CD8-positive, alpha-beta memory T cell (primary cell): ENCODE measurements at regions not wholly inside any gene's neighbourhood (a gene's known extent, or its start where the extent isn't known, plus 50 kb on each side); places are given as distances from the start of the nearest gene placed in this dataset.

ENCODE experiments used
- CTCF ChIA-PET: fragments of 350-600 bp; sonication (Branson Sonifier 250); formaldehyde crosslinking; loops from one replicate; lab custom pipeline; 2021; ENCODE audit warnings: antibody characterized with exemption; lab: Charles Lee
- POLR2A ChIA-PET: fragments of 350-600 bp; sonication (Branson Sonifier 250); formaldehyde crosslinking; loops from one replicate; lab custom pipeline; 2021; ENCODE audit warnings: antibody characterized with exemption; lab: Charles Lee
- DNase-seq, 5 donors: peaks; one replicate each; pipeline versions ENCODE4 v3.0.0 to v3.0.0-alpha.2; 2020 to 2022; ENCODE audit warnings: mixed read lengths in 1 of 5
- H3K27ac ChIP-seq: one replicate; pipeline ENCODE4 v1.7.0; 2013; ENCODE audit warnings: low read depth, mild to moderate bottlenecking, low read length, moderate library complexity
- H3K27me3 ChIP-seq: 2 replicates; pipeline ENCODE4 v1.7.0; 2013; ENCODE audit warnings: low read length, mild to moderate bottlenecking; ENCODE audit not compliant: insufficient read depth, poor library complexity, severe bottlenecking
- H3K36me3 ChIP-seq: 2 replicates; pipeline ENCODE4 v1.7.0; 2013; ENCODE audit warnings: mild to moderate bottlenecking, low read length, moderate library complexity; ENCODE audit not compliant: insufficient read depth
- H3K4me1 ChIP-seq: 2 replicates; pipeline ENCODE4 v1.7.0; 2013; ENCODE audit warnings: mild to moderate bottlenecking, low read length, moderate library complexity; ENCODE audit not compliant: insufficient read depth
- H3K4me3 ChIP-seq: 2 replicates; pipeline ENCODE4 v1.7.0; 2013; ENCODE audit warnings: mild to moderate bottlenecking, low read length
- H3K9me3 ChIP-seq: 2 replicates; pipeline ENCODE4 v1.7.0; 2013; ENCODE audit warnings: mild to moderate bottlenecking, low read length
- H3K27ac Mint-ChIP-seq, 8 donors: one replicate each; pipeline ENCODE4 v1.8.0; 2020 to 2021; ENCODE audit warnings: mixed read lengths in 8 of 8, mild to moderate bottlenecking in 6 of 8, inconsistent platforms in 3 of 8, moderate library complexity in 3 of 8
- H3K27me3 Mint-ChIP-seq, 2 donors: one replicate each; pipeline ENCODE4 v1.8.0; 2020 to 2021; ENCODE audit warnings: mixed read lengths in 2 of 2, mild to moderate bottlenecking in 1 of 2, moderate library complexity in 1 of 2
- H3K36me3 Mint-ChIP-seq, 3 donors: one replicate each; pipeline ENCODE4 v1.8.0; 2020 to 2021; ENCODE audit warnings: mixed read lengths in 3 of 3, inconsistent platforms in 1 of 3, mild to moderate bottlenecking in 1 of 3
- H3K4me1 Mint-ChIP-seq, 3 donors: one replicate each; pipeline ENCODE4 v1.8.0; 2020 to 2021; ENCODE audit warnings: mixed read lengths in 3 of 3, inconsistent platforms in 1 of 3, mild to moderate bottlenecking in 1 of 3
- H3K4me3 Mint-ChIP-seq, 7 donors: one replicate each; pipeline ENCODE4 v1.8.0; 2020 to 2021; ENCODE audit warnings: mixed read lengths in 7 of 7, mild to moderate bottlenecking in 6 of 7, moderate library complexity in 4 of 7, inconsistent platforms in 2 of 7
- H3K9me3 Mint-ChIP-seq, 5 donors: one replicate each; pipeline ENCODE4 v1.8.0; 2020 to 2022; ENCODE audit warnings: mixed read lengths in 5 of 5, mild to moderate bottlenecking in 3 of 5, moderate library complexity in 2 of 5, inconsistent platforms in 1 of 5

- Mint-ChIP-seq H3K4me3 (no peak overlapping the region), H3K4me1 (no peaks in the 10 kb centered on the region), H3K27ac (no peak overlapping the region), H3K27me3 (peaks cover 0 to 36% of the 10 kb centered on the region in 2 donors), H3K9me3 (peaks cover 0 to 11% (median 3%) of the 10 kb centered on the region in 5 donors), H3K36me3 (peaks cover 0 to 9% (median 2%) of the 10 kb centered on the region in 3 donors)
- Histone ChIP-seq H3K36me3 (no peaks in the 10 kb centered on the region), H3K27ac (no peak overlapping the region), H3K9me3 (no peaks in the 10 kb centered on the region), H3K27me3 (no peaks in the 10 kb centered on the region), H3K4me1 (no peaks in the 10 kb centered on the region), H3K4me3 (no peak overlapping the region)
- no peak for DNase-seq
- CTCF ChIA-PET: no interaction called here
- POLR2A ChIA-PET: no interaction called here
Measured at GRCh38 chr4:42733380-42733779, 76.5 kb upstream of the ATP8A1 start.

- peaks cover 0 to 11% (median 3%) of the 10 kb centered on the region in 5 donors for H3K9me3 Mint-ChIP-seq
- Histone ChIP-seq H3K27me3 (no peaks in the 10 kb centered on the region), H3K36me3 (no peaks in the 10 kb centered on the region), H3K9me3 (no peaks in the 10 kb centered on the region), H3K27ac (no peak overlapping the region), H3K4me3 (no peak overlapping the region), H3K4me1 (no peaks in the 10 kb centered on the region)
- CTCF ChIA-PET: no interaction called here
- H3K27me3 Mint-ChIP-seq: peaks cover 0 to 36% of the 10 kb centered on the region in 2 donors
- peaks cover 0 to 3% (median 2%) of the 10 kb centered on the region in 3 donors for H3K36me3 Mint-ChIP-seq
- H3K4me1 Mint-ChIP-seq: no peaks in the 10 kb centered on the region
- peak overlapping the region in 1 of 7 donors; percentile 7 for H3K4me3 Mint-ChIP-seq
- DNase-seq: no peak
- no peak overlapping the region for H3K27ac Mint-ChIP-seq
- POLR2A ChIA-PET: no interaction called here
Measured at GRCh38 chr4:42732776-42733175, 75.9 kb upstream of the ATP8A1 start.

GRCh38 chr4:42729505-42730237 is 72.8 kb upstream of the ATP8A1 start:
- Mint-ChIP-seq H3K27me3 (peaks cover 0 to 19% of the 10 kb centered on the region in 2 donors), H3K4me1 (no peaks in the 10 kb centered on the region), H3K27ac (no peak overlapping the region), H3K9me3 (peaks cover 0 to 9% (median 3%) of the 10 kb centered on the region in 5 donors), H3K36me3 (no peaks in the 10 kb centered on the region), H3K4me3 (no peak overlapping the region)
- Histone ChIP-seq H3K27me3 (no peaks in the 10 kb centered on the region), H3K36me3 (no peaks in the 10 kb centered on the region), H3K4me3 (no peak overlapping the region), H3K4me1 (no peaks in the 10 kb centered on the region), H3K9me3 (no peaks in the 10 kb centered on the region), H3K27ac (no peak overlapping the region)
- DNase-seq: no peak
- ChIA-PET CTCF (no interaction called here), POLR2A (no interaction called here)

- no peak for DNase-seq
- Mint-ChIP-seq H3K4me3 (no peak overlapping the region), H3K27me3 (peaks cover 0 to 6% of the 10 kb centered on the region in 2 donors), H3K36me3 (no peaks in the 10 kb centered on the region), H3K9me3 (peaks cover 0 to 8% (median 2%) of the 10 kb centered on the region in 5 donors), H3K4me1 (no peaks in the 10 kb centered on the region), H3K27ac (no peak overlapping the region)
- no peaks in the 10 kb centered on the region for H3K4me1 ChIP-seq
- CTCF ChIA-PET: no interaction called here
- H3K27me3 ChIP-seq: no peaks in the 10 kb centered on the region
- H3K27ac ChIP-seq: no peak overlapping the region
- H3K9me3 ChIP-seq: no peaks in the 10 kb centered on the region
- no peaks in the 10 kb centered on the region for H3K36me3 ChIP-seq
- POLR2A ChIA-PET: no interaction called here
- no peak overlapping the region for H3K4me3 ChIP-seq
Measured at GRCh38 chr4:42724451-42724850, 67.5 kb upstream of the ATP8A1 start.

DNA sequence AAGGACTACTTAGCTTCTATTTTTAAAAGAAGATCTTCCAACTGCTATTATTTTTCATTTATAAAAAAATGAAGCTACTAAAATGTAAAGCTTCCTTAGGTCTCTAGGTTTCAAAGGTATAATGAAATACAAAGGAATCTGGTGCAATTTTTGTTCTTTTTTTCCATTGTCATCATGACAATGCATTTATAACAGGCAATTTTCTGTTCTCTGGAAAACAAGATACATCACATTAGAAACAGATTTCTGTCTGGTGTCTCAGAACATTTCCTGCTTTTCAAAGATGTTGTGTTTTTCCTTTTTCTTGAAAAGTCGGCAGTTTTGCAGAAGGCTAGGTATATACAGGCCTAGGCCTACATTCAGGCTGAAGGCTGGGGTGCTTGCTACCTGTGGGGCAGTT is 63.6 kb upstream of the ATP8A1 start:
- Mint-ChIP-seq H3K36me3 (no peaks in the 10 kb centered on the region), H3K4me1 (peaks cover 0 to 6% (median 1%) of the 10 kb centered on the region in 3 donors), H3K4me3 (no peak overlapping the region), H3K27me3 (peaks cover 0 to 6% of the 10 kb centered on the region in 2 donors), H3K27ac (no peak overlapping the region), H3K9me3 (no peaks in the 10 kb centered on the region)
- CTCF ChIA-PET: no interaction called here
- no peak for DNase-seq
- Histone ChIP-seq H3K27ac (no peak overlapping the region), H3K9me3 (no peaks in the 10 kb centered on the region), H3K36me3 (no peaks in the 10 kb centered on the region), H3K4me3 (no peak overlapping the region), H3K4me1 (no peaks in the 10 kb centered on the region), H3K27me3 (no peaks in the 10 kb centered on the region)
- POLR2A ChIA-PET: no interaction called here

- Mint-ChIP-seq H3K27ac (no peak overlapping the region), H3K36me3 (no peaks in the 10 kb centered on the region), H3K27me3 (peaks cover 0 to 3% of the 10 kb centered on the region in 2 donors), H3K4me1 (peaks cover 0 to 6% (median 1%) of the 10 kb centered on the region in 3 donors), H3K9me3 (no peaks in the 10 kb centered on the region), H3K4me3 (no peak overlapping the region)
- H3K9me3 ChIP-seq: no peaks in the 10 kb centered on the region
- H3K4me1 ChIP-seq: no peaks in the 10 kb centered on the region
- no peak overlapping the region for H3K27ac ChIP-seq
- no peaks in the 10 kb centered on the region for H3K27me3 ChIP-seq
- no peak for DNase-seq
- CTCF ChIA-PET: no interaction called here
- H3K36me3 ChIP-seq: no peaks in the 10 kb centered on the region
- no peak overlapping the region for H3K4me3 ChIP-seq
- POLR2A ChIA-PET: no interaction called here
Measured at GRCh38 chr4:42719257-42719656, 62.4 kb upstream of the ATP8A1 start.

GRCh38 chr4:42718336-42718735 is 61.4 kb upstream of the ATP8A1 start:
- no peaks in the 10 kb centered on the region for H3K4me1 ChIP-seq
- no peak for DNase-seq
- Mint-ChIP-seq H3K9me3 (no peaks in the 10 kb centered on the region), H3K4me1 (peaks cover 0 to 6% (median 1%) of the 10 kb centered on the region in 3 donors), H3K27me3 (peaks cover 2 to 7% of the 10 kb centered on the region in 2 donors), H3K4me3 (no peak overlapping the region), H3K36me3 (no peaks in the 10 kb centered on the region), H3K27ac (no peak overlapping the region)
- no peak overlapping the region for H3K27ac ChIP-seq
- no peaks in the 10 kb centered on the region for H3K9me3 ChIP-seq
- ChIA-PET CTCF (interaction anchor here (1.0 kb wide), 1 partner anchor 147 kb away, joined by 3 read pairs; no protein-coding TSS in a partner anchor), POLR2A (no interaction called here)
- no peak overlapping the region for H3K4me3 ChIP-seq
- H3K27me3 ChIP-seq: no peaks in the 10 kb centered on the region
- no peaks in the 10 kb centered on the region for H3K36me3 ChIP-seq

DNA sequence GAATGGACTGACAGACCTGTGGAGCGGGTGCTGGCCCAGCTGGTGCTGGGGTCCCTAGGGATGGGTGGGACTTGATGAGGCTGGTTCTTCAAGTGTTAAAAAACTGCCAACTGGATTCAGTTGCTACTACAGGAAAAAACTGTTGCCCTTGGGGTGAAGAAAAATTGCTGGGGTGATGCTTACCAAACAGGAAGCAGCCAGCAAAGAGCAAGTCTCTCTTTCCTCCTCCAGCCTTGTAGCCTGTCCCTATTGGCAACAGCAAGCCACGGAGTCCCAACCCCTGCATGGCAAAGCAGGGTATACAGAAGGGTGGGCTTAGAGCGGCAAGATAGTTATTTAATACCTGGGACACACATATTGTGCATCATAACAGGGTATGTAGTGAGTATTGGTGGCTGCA is 60.1 kb upstream of the ATP8A1 start:
- peaks cover 5 to 13% of the 10 kb centered on the region in 2 donors for H3K27me3 Mint-ChIP-seq
- Histone ChIP-seq H3K4me1 (no peaks in the 10 kb centered on the region), H3K36me3 (no peaks in the 10 kb centered on the region), H3K27me3 (no peaks in the 10 kb centered on the region), H3K27ac (no peak overlapping the region), H3K4me3 (no peak overlapping the region), H3K9me3 (no peaks in the 10 kb centered on the region)
- peak overlapping the region in 1 of 7 donors; percentile 30 for H3K4me3 Mint-ChIP-seq
- ChIA-PET POLR2A (no interaction called here), CTCF (interaction anchor here (1.0 kb wide), 1 partner anchor 146 kb away, joined by 3 read pairs; no protein-coding TSS in a partner anchor)
- peaks cover 0 to 6% (median 1%) of the 10 kb centered on the region in 3 donors for H3K4me1 Mint-ChIP-seq
- DNase-seq: peak in 1 of 5 donors; percentile 4
- H3K9me3 Mint-ChIP-seq: no peaks in the 10 kb centered on the region
- H3K36me3 Mint-ChIP-seq: no peaks in the 10 kb centered on the region
- peak overlapping the region in 3 of 8 donors; percentile 20 to 58 (median 39) for H3K27ac Mint-ChIP-seq
